Smooth muscle cell (in vitro differentiated cells): ENCODE measurements at regions not wholly inside any gene's neighbourhood (a gene's known extent, or its start where the extent isn't known, plus 50 kb on each side); places are given as distances from the start of the nearest gene placed in this dataset.

Experiments used
- DNase-seq: peaks from one replicate; lab custom pipeline; 2025; ENCODE audit not compliant: unreplicated experiment; lab: John Stamatoyannopoulos, UW
- H2AFZ ChIP-seq: fragments of 200-600 bp; sonication (generic); 2 replicates; pipeline ENCODE4 v1.6.0; 2016; ENCODE audit warnings: antibody characterized with exemption, low read depth, mild to moderate bottlenecking
- H3F3A ChIP-seq: fragments of 200-600 bp; sonication (generic); 2 replicates; pipeline ENCODE4 v1.6.0; 2017; ENCODE audit warnings: antibody characterized with exemption, low read depth
- H3K27ac ChIP-seq: fragments of 200-600 bp; sonication (generic); 2 replicates; pipeline ENCODE4 v1.5.1; 2016; ENCODE audit warnings: low read depth, mild to moderate bottlenecking
- H3K27me3 ChIP-seq: fragments of 200-600 bp; sonication (generic); 2 replicates; pipeline ENCODE4 v1.6.1; 2016; ENCODE audit warnings: low read depth, mild to moderate bottlenecking
- H3K36me3 ChIP-seq: fragments of 200-600 bp; sonication (generic); 2 replicates; pipeline ENCODE4 v1.5.1; 2016; ENCODE audit warnings: low read depth
- H3K4me1 ChIP-seq: fragments of 200-600 bp; sonication (generic); 2 replicates; pipeline ENCODE4 v1.5.1; 2016; ENCODE audit warnings: low read depth
- H3K4me2 ChIP-seq: fragments of 200-600 bp; sonication (generic); 2 replicates; pipeline ENCODE4 v1.6.0; 2016; ENCODE audit warnings: mild to moderate bottlenecking
- H3K4me3 ChIP-seq: fragments of 200-600 bp; sonication (generic); 2 replicates; pipeline ENCODE4 v1.5.1; 2016; ENCODE audit warnings: mild to moderate bottlenecking
- H3K79me2 ChIP-seq: fragments of 200-600 bp; sonication (generic); 2 replicates; pipeline ENCODE4 v1.6.0; 2016; ENCODE audit warnings: low read depth, mild to moderate bottlenecking
- H3K9ac ChIP-seq: fragments of 200-600 bp; sonication (generic); 2 replicates; pipeline ENCODE4 v1.6.0; 2016; ENCODE audit warnings: low read depth
- H3K9me3 ChIP-seq: fragments of 200-600 bp; sonication (generic); replicated peaks from 2 replicates; pipeline ENCODE4 v1.5.1; 2016; ENCODE audit warnings: low read depth
- H4K20me1 ChIP-seq: fragments of 200-600 bp; sonication (generic); 2 replicates; pipeline ENCODE4 v1.6.0; 2016; ENCODE audit warnings: low read depth
- WGBS: methylation state at CpG from one replicate; pipeline ENCODE4 v1.1.7; 2016; ENCODE audit warnings: low lambda C conversion rate; 5-methylcytosine and 5-hydroxymethylcytosine counted together
- TF ChIP-seq, protein P1 (sequence below): fragments of 200-600 bp; sonication (generic); IDR thresholded peaks from 2 replicates; pipeline ENCODE4 v1.5.1; 2017; ENCODE audit warnings: borderline replicate concordance, mild to moderate bottlenecking, antibody characterized with exemption; ENCODE audit not compliant: insufficient read depth, poor library complexity, severe bottlenecking

DNA sequence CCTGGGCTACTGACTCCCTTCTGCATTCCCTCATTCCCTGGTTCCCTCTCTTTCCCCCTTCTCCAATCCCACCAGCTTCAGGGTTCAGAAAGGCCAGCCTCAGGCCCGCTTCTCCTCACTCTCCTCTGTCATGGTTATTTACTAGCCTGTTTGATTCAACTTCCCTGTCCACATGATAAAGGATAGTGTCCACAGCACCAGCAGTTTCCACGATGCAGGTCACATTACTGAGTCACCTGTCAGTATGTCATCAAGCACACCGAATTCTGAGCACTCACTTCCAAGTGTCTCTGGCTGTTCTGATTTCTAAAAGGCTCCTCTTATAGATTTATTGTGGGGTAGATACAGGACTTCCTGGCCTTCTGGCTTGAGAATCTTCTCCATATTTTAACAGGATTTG, 96.6 kb upstream of the CTNNB1 start:
- Histone ChIP-seq H3K79me2 (no peaks in the 10 kb centered on the region), H3F3A (no peaks in the 10 kb centered on the region), H3K27ac (peak overlapping the region; percentile 42), H4K20me1 (no peaks in the 10 kb centered on the region), H3K36me3 (no peaks in the 10 kb centered on the region), H3K27me3 (no peaks in the 10 kb centered on the region), H3K9me3 (no peaks in the 10 kb centered on the region), H3K9ac (no peak overlapping the region), H3K4me3 (no peak overlapping the region), H3K4me2 (no peak overlapping the region), H3K4me1 (no peaks in the 10 kb centered on the region), H2AFZ (no peak overlapping the region)
- 79% methylated on average over 3 of the region's 3 CpGs for WGBS
- DNase-seq: no peak
- TF ChIP-seq, protein P1, sequence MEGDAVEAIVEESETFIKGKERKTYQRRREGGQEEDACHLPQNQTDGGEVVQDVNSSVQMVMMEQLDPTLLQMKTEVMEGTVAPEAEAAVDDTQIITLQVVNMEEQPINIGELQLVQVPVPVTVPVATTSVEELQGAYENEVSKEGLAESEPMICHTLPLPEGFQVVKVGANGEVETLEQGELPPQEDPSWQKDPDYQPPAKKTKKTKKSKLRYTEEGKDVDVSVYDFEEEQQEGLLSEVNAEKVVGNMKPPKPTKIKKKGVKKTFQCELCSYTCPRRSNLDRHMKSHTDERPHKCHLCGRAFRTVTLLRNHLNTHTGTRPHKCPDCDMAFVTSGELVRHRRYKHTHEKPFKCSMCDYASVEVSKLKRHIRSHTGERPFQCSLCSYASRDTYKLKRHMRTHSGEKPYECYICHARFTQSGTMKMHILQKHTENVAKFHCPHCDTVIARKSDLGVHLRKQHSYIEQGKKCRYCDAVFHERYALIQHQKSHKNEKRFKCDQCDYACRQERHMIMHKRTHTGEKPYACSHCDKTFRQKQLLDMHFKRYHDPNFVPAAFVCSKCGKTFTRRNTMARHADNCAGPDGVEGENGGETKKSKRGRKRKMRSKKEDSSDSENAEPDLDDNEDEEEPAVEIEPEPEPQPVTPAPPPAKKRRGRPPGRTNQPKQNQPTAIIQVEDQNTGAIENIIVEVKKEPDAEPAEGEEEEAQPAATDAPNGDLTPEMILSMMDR: no peak

DNA sequence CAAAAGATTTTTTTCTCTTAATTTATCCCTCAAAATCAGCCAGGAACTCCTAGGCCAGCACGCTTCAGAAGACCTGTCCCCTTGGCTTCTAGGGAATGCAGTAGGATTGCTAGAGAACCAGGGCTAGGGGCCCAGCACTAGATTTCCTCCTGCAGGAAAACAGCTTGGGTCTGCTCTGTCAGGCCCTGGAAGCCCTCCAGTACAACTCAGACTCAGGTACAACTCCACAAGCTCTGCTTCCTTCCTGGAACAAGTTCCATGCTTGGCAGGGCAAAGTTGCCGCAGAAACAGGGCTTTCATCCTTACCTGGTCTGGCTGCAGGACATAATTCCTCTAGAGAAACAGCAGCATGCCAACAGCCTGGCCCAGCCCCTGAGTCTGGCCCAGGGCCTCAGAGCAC, 96.1 kb upstream of the CTNNB1 start:
- no peaks in the 10 kb centered on the region for H3K4me1 ChIP-seq
- H3F3A ChIP-seq: no peaks in the 10 kb centered on the region
- DNase-seq: no peak
- H3K27me3 ChIP-seq: no peaks in the 10 kb centered on the region
- no peak overlapping the region for H2AFZ ChIP-seq
- H3K36me3 ChIP-seq: no peaks in the 10 kb centered on the region
- H3K4me3 ChIP-seq: no peak overlapping the region
- TF ChIP-seq, protein P1: no peak
- no peaks in the 10 kb centered on the region for H4K20me1 ChIP-seq
- H3K9me3 ChIP-seq: no peaks in the 10 kb centered on the region
- no peaks in the 10 kb centered on the region for H3K79me2 ChIP-seq
- WGBS: 95% methylated on average over 2 of the region's 2 CpGs
- no peak overlapping the region for H3K9ac ChIP-seq
- H3K4me2 ChIP-seq: no peak overlapping the region
- no peak overlapping the region for H3K27ac ChIP-seq

DNA sequence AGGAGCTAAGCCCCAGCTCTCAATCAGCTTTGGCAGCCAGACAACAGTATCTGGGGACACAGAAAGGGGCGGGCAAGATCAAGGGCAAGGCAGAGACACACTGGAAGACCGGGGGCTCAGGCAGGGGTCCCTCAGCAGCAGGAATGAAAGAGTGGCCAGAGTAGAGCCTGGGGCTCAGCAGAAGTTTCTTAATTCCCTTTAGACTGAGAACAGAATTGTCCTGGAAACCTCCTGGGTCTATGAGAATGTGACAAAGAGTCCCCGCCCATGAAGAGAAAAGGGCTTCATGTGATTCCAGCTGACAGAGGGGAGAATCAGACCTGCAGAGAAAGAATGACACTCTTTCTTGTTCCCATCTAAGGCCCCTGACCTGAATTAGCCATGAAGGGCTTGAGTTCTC, 95.2 kb upstream of the CTNNB1 start:
- Histone ChIP-seq H3K9ac (no peak overlapping the region), H3K4me1 (no peaks in the 10 kb centered on the region), H3K27me3 (no peaks in the 10 kb centered on the region), H3K9me3 (no peaks in the 10 kb centered on the region), H3K27ac (no peak overlapping the region), H3K36me3 (no peaks in the 10 kb centered on the region), H3K79me2 (no peaks in the 10 kb centered on the region), H3K4me3 (no peak overlapping the region), H4K20me1 (no peaks in the 10 kb centered on the region), H3F3A (no peaks in the 10 kb centered on the region), H2AFZ (no peak overlapping the region), H3K4me2 (no peak overlapping the region)
- no peak for DNase-seq
- TF ChIP-seq, protein P1: no peak
- WGBS: 85% methylated on average over 3 of the region's 3 CpGs

DNA sequence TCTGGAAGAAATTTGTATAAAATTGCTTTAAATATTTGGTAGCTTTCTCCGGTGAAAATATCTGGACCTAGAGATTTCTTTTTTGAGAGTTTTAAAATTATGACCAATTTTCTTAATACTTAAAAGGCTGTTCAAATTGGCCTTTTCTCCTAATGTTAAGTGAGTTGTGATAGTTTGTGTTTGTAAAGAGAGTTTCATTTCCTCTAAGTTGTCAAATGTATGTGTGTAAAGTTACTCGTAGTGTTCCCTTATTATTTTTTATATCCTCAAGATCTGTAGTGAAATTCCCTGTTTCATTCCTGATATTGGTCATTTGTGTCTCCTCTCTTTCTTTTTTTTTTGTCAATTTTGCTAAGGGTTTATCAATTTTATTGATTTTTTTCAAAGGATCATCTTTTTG, 92.6 kb upstream of the CTNNB1 start:
- H3K4me3 ChIP-seq: no peak overlapping the region
- TF ChIP-seq, protein P1: no peak
- DNase-seq: no peak
- WGBS: 95% methylated on average over 2 of the region's 2 CpGs
- H2AFZ ChIP-seq: no peak overlapping the region
- H3K27me3 ChIP-seq: no peaks in the 10 kb centered on the region
- no peak overlapping the region for H3K9ac ChIP-seq
- H3F3A ChIP-seq: no peaks in the 10 kb centered on the region
- no peaks in the 10 kb centered on the region for H3K79me2 ChIP-seq
- H4K20me1 ChIP-seq: no peaks in the 10 kb centered on the region
- no peaks in the 10 kb centered on the region for H3K36me3 ChIP-seq
- no peak overlapping the region for H3K4me2 ChIP-seq
- H3K4me1 ChIP-seq: no peaks in the 10 kb centered on the region
- H3K9me3 ChIP-seq: no peaks in the 10 kb centered on the region
- no peak overlapping the region for H3K27ac ChIP-seq
